ENCODE measurements at regions not wholly inside any gene's neighbourhood (a gene's known extent, or its start where the extent isn't known, plus 50 kb on each side); places are given as distances from the start of the nearest gene placed in this dataset.

- TF ChIP-seq CTCF (IDR thresholded peaks at IDR 0.05) (no peak), POLR2A (IDR thresholded peaks at IDR 0.05) (no peak), EP300 (IDR thresholded peaks at IDR 0.05) (no peak), POLR2AphosphoS5 (IDR thresholded peaks at IDR 0.05) (no peak)
Observed at GRCh38 chr4:156414406-156414805, 460.7 kb upstream of the CTSO start.

Measured in sigmoid colon (tissue), 4 donors.